GM19351 (cell line): ENCODE measurements at regions not wholly inside any gene's neighbourhood (a gene's known extent, or its start where the extent isn't known, plus 50 kb on each side); places are given as distances from the start of the nearest gene placed in this dataset.

Experiments
- ATAC-seq: cut with Tn5 transposase; IDR thresholded peaks from one replicate; pipeline ENCODE4 v1.9.1; 2021; ENCODE audit warnings: mild to moderate bottlenecking, moderate library complexity; ENCODE audit not compliant: unreplicated experiment

- ATAC-seq = no peak
Measured at GRCh38 chr15:67980773-67981685, 73.1 kb upstream of the PIAS1 start.

DNA sequence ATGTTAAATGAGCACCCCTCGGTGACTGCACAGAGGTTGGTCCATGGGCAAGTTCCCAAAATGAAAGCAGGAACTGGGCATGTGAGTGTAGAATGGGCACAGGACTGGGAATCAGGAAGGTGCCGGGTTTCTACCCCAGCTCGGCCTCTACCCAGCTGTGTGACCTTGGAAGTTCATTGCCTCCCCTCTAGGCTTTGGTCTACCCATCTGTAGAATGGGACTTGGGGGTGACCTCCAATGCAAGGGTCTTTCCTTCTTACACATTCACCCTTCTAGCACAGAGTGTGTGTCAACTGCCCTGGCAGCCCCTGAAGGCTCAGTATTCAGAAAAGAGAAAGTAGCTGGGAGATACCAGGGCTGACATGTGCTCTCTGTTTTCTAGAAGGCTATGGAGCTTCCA lies 72.3 kb upstream of the PIAS1 start:
- ATAC-seq = no peak

GRCh38 chr15:67991706-67992105 lies 62.4 kb upstream of the PIAS1 start:
- no peak for ATAC-seq

GRCh38 chr15:67992411-67992810 lies 61.7 kb upstream of the PIAS1 start:
- no peak for ATAC-seq

DNA sequence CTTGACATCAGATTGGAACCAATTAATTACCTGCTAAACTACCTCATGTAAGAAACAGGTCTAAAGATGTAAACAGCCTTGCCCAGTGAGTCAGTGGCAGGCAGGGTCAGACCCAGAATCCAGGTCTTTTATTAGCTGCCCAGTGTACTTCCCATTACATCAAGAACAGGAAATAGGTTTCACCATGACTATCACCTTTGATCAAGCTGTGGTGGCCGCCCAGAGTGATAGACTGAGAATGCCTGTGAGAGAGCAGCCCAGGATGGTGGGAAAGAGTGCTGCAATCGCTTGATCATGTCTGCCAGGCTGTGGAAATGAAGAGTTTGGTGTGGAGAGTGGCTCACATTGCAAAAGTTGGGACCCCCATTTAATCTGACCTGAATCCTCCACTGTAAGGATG lies 61.3 kb upstream of the PIAS1 start:
- no peak for ATAC-seq

DNA sequence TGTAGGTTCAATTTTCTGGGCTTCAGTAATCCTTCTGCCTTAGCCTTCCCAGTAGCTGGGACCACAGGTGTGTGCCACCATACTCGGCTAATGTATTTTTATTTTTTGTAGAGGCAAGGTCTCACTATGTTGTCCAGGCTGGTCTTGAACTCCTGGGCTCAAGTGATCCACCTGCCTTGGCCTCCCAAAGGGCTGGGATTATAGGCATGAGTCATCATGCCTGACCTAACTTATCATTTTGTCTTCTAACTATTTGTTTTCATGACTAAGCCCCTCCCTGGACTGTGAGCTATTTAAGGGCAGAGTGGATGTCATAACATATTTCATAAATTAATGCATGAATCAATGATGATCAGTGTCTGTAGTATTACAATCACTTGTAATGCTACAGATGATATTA lies 56.1 kb upstream of the PIAS1 start:
- no peak for ATAC-seq

DNA sequence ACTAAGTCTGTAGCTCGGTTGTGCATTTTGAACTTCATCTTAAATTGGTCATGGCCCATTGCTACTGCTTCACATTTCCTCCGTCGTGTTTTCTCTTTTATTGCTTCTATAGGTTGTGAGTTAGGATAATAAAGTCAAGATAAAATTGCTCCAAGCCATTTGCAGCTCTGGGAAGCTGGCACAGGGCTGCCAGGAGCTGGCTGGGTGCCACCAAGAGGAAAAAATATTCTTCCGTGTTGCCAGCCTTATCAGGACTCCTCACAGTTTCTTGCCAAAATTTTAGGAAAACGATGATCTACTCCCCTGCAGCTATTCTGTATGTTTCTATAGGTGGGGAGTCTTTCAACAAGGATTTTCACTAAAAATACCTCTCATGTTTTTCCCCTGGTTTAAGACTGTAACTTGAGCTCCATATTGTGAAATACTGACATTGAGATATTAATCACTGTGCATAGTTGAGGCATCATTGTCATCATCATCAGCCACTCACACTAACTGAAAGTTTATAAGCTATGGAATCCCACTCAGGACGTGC lies 55.4 kb upstream of the PIAS1 start:
- no peak for ATAC-seq

GRCh38 chr15:67999320-68000100 lies 54.6 kb upstream of the PIAS1 start:
- no peak for ATAC-seq

GRCh38 chr15:68000754-68001153 lies 53.4 kb upstream of the PIAS1 start:
- ATAC-seq = no peak

DNA sequence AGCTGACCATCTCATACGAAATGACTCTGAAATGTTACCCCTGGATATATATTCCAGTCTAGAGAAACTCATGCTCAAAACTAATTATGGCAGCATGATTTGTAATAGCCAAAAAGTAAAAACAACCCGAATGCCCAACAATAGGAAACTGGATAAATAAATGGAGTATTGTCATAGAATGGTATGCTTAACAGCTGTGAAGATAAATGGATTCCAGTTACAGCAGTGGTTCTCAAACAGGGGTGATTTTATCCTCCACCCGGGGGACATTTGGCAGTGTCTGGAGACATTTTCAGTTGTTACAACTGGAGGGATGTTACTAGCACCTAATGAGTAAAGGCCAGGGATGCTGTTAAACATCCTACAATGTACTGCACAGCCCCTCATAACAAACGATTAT lies 52.3 kb upstream of the PIAS1 start:
- ATAC-seq = no peak

DNA sequence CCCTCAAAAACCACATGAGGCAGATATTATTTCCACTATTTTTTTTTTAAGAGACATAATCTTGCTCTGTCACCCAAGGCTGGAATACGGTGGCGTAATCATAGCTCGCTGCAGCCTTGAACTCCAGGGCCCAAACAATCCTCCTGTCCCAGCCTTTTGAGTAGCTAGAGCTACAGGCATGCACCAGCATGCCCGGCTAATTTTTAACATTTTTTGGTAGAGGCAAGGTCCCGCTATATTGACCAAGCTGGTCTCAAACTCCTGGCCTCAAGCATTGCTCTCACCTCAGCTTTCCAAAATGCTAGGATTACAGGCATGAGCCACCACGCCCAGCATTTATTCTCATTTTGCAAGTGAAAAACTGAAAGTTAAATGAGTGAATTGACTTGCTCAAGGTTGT lies 50.8 kb upstream of the PIAS1 start:
- ATAC-seq = no peak
